K562 (cell line): ENCODE measurements at regions not wholly inside any gene's neighbourhood (a gene's known extent, or its start where the extent isn't known, plus 50 kb on each side); places are given as distances from the start of the nearest gene placed in this dataset.

ENCODE experiments used
- ATAC-seq: fragments of 200-7000 bp; cut with Tn5 transposase; 3 replicates; pipeline ENCODE4 v1.9.1; 2020; ENCODE audit warnings: moderate library complexity
- BruUV-seq: library from RNA; stranded (reverse); fragments of 400-500 nt; replicated peaks from 2 replicates; lab custom pipeline; 2021; lab: Mats Ljungman, UMichigan
- CTCF ChIA-PET: fragments of 300-600 bp; formaldehyde crosslinking; extraction: SDS; loops from one replicate; lab custom pipeline; 2021; ENCODE audit warnings: low intra/inter-chr PET ratio; lab: Yijun Ruan, JAX
- POLR2A ChIA-PET: fragments of 300-600, 350-650 bp; sonication (Branson Sonifier 250); formaldehyde crosslinking; extraction: SDS; loops from one replicate; lab custom pipeline; 2021; ENCODE audit warnings: antibody characterized with exemption, inconsistent platforms; lab: Yijun Ruan, JAX
- DNase-seq, 4 experiments: peaks; one replicate each; pipeline versions ENCODE4 v3.0.0 to v3.0.0-alpha.2; 2011 to 2018; ENCODE audit warnings: low spot score in 3 of 4, mixed read lengths in 3 of 4; ENCODE audit errors: extremely low read depth in 1 of 4
- FAIRE-seq: peaks from 2 replicates; lab custom pipeline; 2011; peaks lifted over from hg19 to GRCh38; lab: Jason Lieb, UNC
- H2AFZ ChIP-seq: 2 replicates; pipeline ENCODE4 v1.6.0; 2011; ENCODE audit warnings: low read depth, low read length, control low read depth, inconsistent platforms
- H3K27ac ChIP-seq: fragments of 200-600 bp; 3 replicates; pipeline ENCODE4 v1.8.0; 2011; ENCODE audit warnings: low read depth, mild to moderate bottlenecking, control low read depth, inconsistent platforms, low read length, moderate library complexity, mixed read lengths; ENCODE audit errors: extremely low read depth
- H3K27me3 ChIP-seq, 2 experiments: fragments of 300-600 bp in 1 of 2; 2 replicates in 1 of 2; 3 replicates in 1 of 2; pipeline versions ENCODE4 v1.6.0 to v1.8.0; 2011; ENCODE audit warnings: inconsistent platforms in 2 of 2, low read length in 2 of 2, mild to moderate bottlenecking in 1 of 2, mixed read lengths in 1 of 2, moderate library complexity in 1 of 2; ENCODE audit not compliant: control insufficient read depth in 2 of 2, insufficient read depth in 2 of 2
- H3K36me3 ChIP-seq: fragments of 300-600 bp; 3 replicates; pipeline ENCODE4 v1.8.0; 2011; ENCODE audit warnings: mild to moderate bottlenecking, low read length, inconsistent platforms; ENCODE audit not compliant: control insufficient read depth, insufficient read depth
- H3K4me1 ChIP-seq, 2 experiments: fragments of 200-600 bp in 1 of 2; replicated peaks in 1 of 2; 2 replicates in 1 of 2; 3 replicates in 1 of 2; pipeline versions ENCODE4 v1.5.1 to v1.8.0; 2011; ENCODE audit warnings: inconsistent platforms in 2 of 2, low read length in 2 of 2, mild to moderate bottlenecking in 1 of 2, mixed read lengths in 1 of 2, moderate library complexity in 1 of 2; ENCODE audit not compliant: control insufficient read depth in 2 of 2, insufficient read depth in 2 of 2
- H3K4me2 ChIP-seq: 2 replicates; pipeline ENCODE4 v1.6.1; 2011; ENCODE audit warnings: low read length, control low read depth, inconsistent platforms, mixed read lengths; ENCODE audit not compliant: insufficient read depth
- H3K4me3 ChIP-seq: fragments of 200-600 bp; sonication (generic), shearing (Covaris generic); 2 replicates; pipeline ENCODE4 v1.5.1; 2016; ENCODE audit warnings: control low read depth, inconsistent platforms
- H3K79me2 ChIP-seq: fragments of 200-600 bp; 3 replicates; pipeline ENCODE4 v1.8.0; 2011; ENCODE audit warnings: low read length, inconsistent platforms; ENCODE audit not compliant: control insufficient read depth, insufficient read depth
- H3K9ac ChIP-seq, 2 experiments: 2 replicates each; pipeline versions ENCODE4 v1.6.0 to v1.6.1; 2011; ENCODE audit warnings: low read depth in 2 of 2, low read length in 2 of 2, control low read depth in 1 of 2, inconsistent platforms in 1 of 2, mild to moderate bottlenecking in 1 of 2, mixed read lengths in 1 of 2; ENCODE audit not compliant: insufficient read depth in 1 of 2
- H3K9me1 ChIP-seq: one replicate; pipeline ENCODE4 v1.6.0; 2011; ENCODE audit warnings: inconsistent platforms, mild to moderate bottlenecking, low read length, moderate library complexity; ENCODE audit not compliant: control insufficient read depth, insufficient read depth
- H3K9me3 ChIP-seq: replicated peaks from 2 replicates; pipeline ENCODE4 v1.5.1; 2011; ENCODE audit warnings: low read depth, low read length, inconsistent platforms; ENCODE audit not compliant: control insufficient read depth, insufficient read depth
- H4K20me1 ChIP-seq: replicated peaks from 2 replicates; pipeline ENCODE4 v1.6.1; 2011; ENCODE audit warnings: low read length, inconsistent platforms, mixed read lengths; ENCODE audit not compliant: control insufficient read depth, insufficient read depth
- CEBPB ChIP-seq: fragments of 450-650 bp; IDR thresholded peaks from 2 replicates; pipeline ENCODE4 v1.6.1; 2016; ENCODE audit warnings: missing genetic modification characterization, missing compliant biosample characterization
- CHAMP1 ChIP-seq: fragments of 450-650 bp; IDR thresholded peaks from 2 replicates; pipeline ENCODE4 v1.6.1; 2016; ENCODE audit warnings: mild to moderate bottlenecking
- EHMT2 ChIP-seq: fragments of 450-650 bp; IDR thresholded peaks from 2 replicates; pipeline ENCODE4 v1.6.1; 2018; ENCODE audit warnings: antibody characterized with exemption
- FOXK2 ChIP-seq, 2 experiments: fragments of 450-650 bp; IDR thresholded peaks in 1 of 2; conservative IDR thresholded peaks in 1 of 2; 2 replicates each; pipeline ENCODE4 v1.6.1; 2016; ENCODE audit warnings: low read depth in 2 of 2, mild to moderate bottlenecking in 1 of 2
- HNRNPLL ChIP-seq: fragments of 200-400 bp; formaldehyde crosslinking; IDR thresholded peaks from 2 replicates; pipeline ENCODE4 v1.6.1; 2017; ENCODE audit warnings: low read length, low read depth, mild to moderate bottlenecking; ENCODE audit not compliant: poor library complexity, severe bottlenecking
- KAT2B ChIP-seq: IDR thresholded peaks from one replicate; pipeline ENCODE4 v1.6.1; 2012; ENCODE audit warnings: low read depth, mild to moderate bottlenecking, control low read depth, inconsistent platforms, low read length, moderate library complexity
- MIER1 ChIP-seq: fragments of 450-650 bp; IDR thresholded peaks from 2 replicates; pipeline ENCODE4 v1.6.1; 2016; ENCODE audit warnings: antibody characterized with exemption, mild to moderate bottlenecking, low read depth
- SNRNP70 ChIP-seq: fragments of 200-400 bp; formaldehyde crosslinking; optimal IDR thresholded peaks from 2 replicates; pipeline ENCODE3; 2017; ENCODE audit warnings: low read depth, low read length
- ZNF165 ChIP-seq: fragments of 250-450 bp; sonication (Bioruptor Pico); IDR thresholded peaks from 2 replicates; pipeline ENCODE4 v1.4.0; 2020; ENCODE audit warnings: borderline replicate concordance
- ZNF232 ChIP-seq: sonication (generic); formaldehyde crosslinking; IDR thresholded peaks from 2 replicates; pipeline ENCODE4 v1.8.0; 2022; ENCODE audit warnings: mild to moderate bottlenecking, missing genetic modification reagents
- ZNF253 ChIP-seq: fragments of 250-450 bp; sonication (Bioruptor Pico); conservative IDR thresholded peaks from 2 replicates; pipeline ENCODE4 v1.6.1; 2021; ENCODE audit warnings: mild to moderate bottlenecking
- ZNF263 ChIP-seq: sonication (generic); formaldehyde crosslinking; IDR thresholded peaks from 2 replicates; pipeline ENCODE4 v1.8.0; 2022; ENCODE audit warnings: mild to moderate bottlenecking, missing genetic modification reagents, borderline replicate concordance
- ZNF395 ChIP-seq: fragments of 200-800 bp; sonication (Bioruptor generic); IDR thresholded peaks from 2 replicates; pipeline ENCODE4 v1.6.1; 2017; ENCODE audit warnings: missing genetic modification characterization, missing compliant biosample characterization
- ZNF785 ChIP-seq: fragments of 250-450 bp; sonication (Bioruptor Pico); IDR thresholded peaks from 2 replicates; pipeline ENCODE4 v1.4.0; 2020; ENCODE audit warnings: mild to moderate bottlenecking
- ZNF830 ChIP-seq: fragments of 250-450 bp; sonication (Bioruptor Pico); IDR thresholded peaks from 2 replicates; pipeline ENCODE4 v1.5.0; 2021; ENCODE audit warnings: mild to moderate bottlenecking
- WGBS: fragments of 100-300 bp; shearing (Covaris generic); methylation state at CpG from one replicate; pipeline ENCODE4 v1.1.6; 2016; ENCODE audit warnings: low coverage, mixed read lengths; ENCODE audit not compliant: insufficient coverage; ENCODE audit errors: missing lambda C conversion rate; 5-methylcytosine and 5-hydroxymethylcytosine counted together
- in situ Hi-C: fragments of 300-500 bp; cut with MboI; formaldehyde crosslinking; loops from 4 replicates; pipeline ENCODE4 v1.15.0; 2018; ENCODE audit warnings: inconsistent platforms, mixed read lengths
- intact Hi-C: fragments of 100-400 bp; cut with micrococcal nuclease; formaldehyde crosslinking; loops from 2 replicates; pipeline ENCODE4 v1.14.2; 2022

DNA sequence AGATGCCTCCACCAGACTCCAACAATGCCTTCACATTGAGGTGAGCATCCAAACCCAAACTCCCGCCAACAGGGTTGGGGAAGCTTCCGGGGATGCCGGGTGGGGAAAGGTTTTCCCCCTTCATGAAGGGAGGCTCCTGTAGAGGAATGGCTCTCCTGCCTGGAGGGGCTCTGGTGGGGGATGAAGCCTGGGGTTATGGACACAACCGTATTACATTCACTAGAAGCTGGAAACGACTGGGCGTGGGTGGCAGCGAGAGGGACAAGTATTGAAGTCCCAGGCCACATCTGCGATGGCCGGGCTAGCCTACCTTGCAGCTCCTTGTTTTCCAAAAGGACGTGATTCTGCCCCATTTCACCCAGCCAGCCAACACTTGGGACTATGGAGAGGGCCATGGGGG, 321.1 kb downstream of the C16orf95 start:
- H2AFZ ChIP-seq = no peak overlapping the region
- in situ Hi-C loops = no loop called here
- intact Hi-C loops = no loop called here
- TF ChIP-seq ZNF253 (CRISPR knock-in tag) (no peak), HNRNPLL (no peak), ZNF830 (no peak), ZNF395 (CRISPR knock-in tag) (no peak), SNRNP70 (no peak), MIER1 (no peak), ZNF232 (no peak), ZNF785 (CRISPR knock-in tag) (no peak), FOXK2 (conservative IDR thresholded peaks at IDR 0.05 in 1 of 2, IDR thresholded peaks at IDR 0.05 in 1 of 2; ENCODE audit: low read depth in 2 of 2) (no peak), KAT2B (no peak), ZNF263 (CRISPR knock-in tag) (no peak), EHMT2 (no peak), ZNF165 (no peak), CEBPB (tag) (no peak), CHAMP1 (no peak)
- ChIA-PET CTCF (interaction anchor here (0.7 kb wide), 1 partner anchor 1176 kb away, joined by 3 read pairs; no protein-coding TSS in a partner anchor), POLR2A (interaction anchor here (0.8 kb wide), 1 partner anchor 29 kb away, joined by 3 read pairs; no protein-coding TSS in a partner anchor)
- H3K36me3 ChIP-seq = no peaks in the 10 kb centered on the region
- DNase-seq (no peak), ATAC-seq (no peak), FAIRE-seq (no peak)
- H3K4me1 ChIP-seq = peaks cover 0 to 11% of the 10 kb centered on the region in 2 experiments; a peak in 1 of 5 replicates
- no peaks in the 10 kb centered on the region for H3K9me3 ChIP-seq
- no TSS peak for BruUV-seq
- no peaks in the 10 kb centered on the region for H3K9me1 ChIP-seq
- H3K27ac ChIP-seq = no peak overlapping the region
- H4K20me1 ChIP-seq = peaks cover 16% of the 10 kb centered on the region
- 5% methylated on average over 9 of the region's 10 CpGs for WGBS
- peaks cover 39 to 68% of the 10 kb centered on the region in 2 experiments for H3K27me3 ChIP-seq
- H3K9ac ChIP-seq = no peak overlapping the region
- no peak overlapping the region for H3K4me3 ChIP-seq
- H3K79me2 ChIP-seq = no peaks in the 10 kb centered on the region
- no peak overlapping the region for H3K4me2 ChIP-seq
